Occipital lobe (tissue), 1 donor: ENCODE measurements at regions not wholly inside any gene's neighbourhood (a gene's known extent, or its start where the extent isn't known, plus 50 kb on each side); places are given as distances from the start of the nearest gene placed in this dataset.

ENCODE experiments used
- DNase-seq: peaks from one replicate; lab custom pipeline; 2025; lab: John Stamatoyannopoulos, UW

DNA sequence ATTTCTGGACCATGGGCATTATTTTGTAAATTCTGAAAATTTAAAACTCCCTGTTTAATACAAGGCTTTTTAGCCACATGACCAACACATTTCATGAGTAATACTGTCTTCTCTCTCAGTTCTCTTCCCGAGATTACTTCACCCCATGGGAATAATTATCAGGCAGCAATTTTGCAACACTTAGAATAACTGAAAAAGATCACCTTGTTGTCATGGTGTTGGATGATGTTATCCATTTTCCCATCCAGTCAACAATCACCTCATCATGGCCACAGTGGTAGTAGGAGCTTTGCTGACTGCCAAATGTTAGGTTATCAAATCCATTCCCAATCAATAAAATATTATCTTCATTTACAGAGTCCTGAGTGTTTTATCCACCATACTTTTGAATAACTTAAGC, 354.9 kb upstream of the ISL1 start:
- DNase-seq = no peak

DNA sequence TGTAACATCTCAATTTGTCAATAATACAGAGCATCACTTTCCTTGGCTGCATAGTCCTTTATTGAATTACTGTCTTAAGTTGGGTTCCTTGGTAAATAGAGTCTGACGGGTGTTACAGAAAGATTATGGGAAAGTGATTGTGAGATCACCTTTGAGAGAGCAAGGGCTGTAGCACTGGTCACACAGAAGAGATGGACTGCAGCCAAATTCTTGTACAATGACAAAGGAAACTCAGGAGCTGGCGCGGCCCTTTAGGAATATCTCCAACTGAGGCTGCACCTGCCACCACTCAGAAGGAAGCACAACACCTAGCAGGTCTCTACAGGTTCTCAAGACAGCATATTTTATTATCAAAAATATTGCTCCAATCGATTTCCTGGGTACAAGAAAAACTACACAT, 350.0 kb upstream of the ISL1 start:
- DNase-seq = no peak

DNA sequence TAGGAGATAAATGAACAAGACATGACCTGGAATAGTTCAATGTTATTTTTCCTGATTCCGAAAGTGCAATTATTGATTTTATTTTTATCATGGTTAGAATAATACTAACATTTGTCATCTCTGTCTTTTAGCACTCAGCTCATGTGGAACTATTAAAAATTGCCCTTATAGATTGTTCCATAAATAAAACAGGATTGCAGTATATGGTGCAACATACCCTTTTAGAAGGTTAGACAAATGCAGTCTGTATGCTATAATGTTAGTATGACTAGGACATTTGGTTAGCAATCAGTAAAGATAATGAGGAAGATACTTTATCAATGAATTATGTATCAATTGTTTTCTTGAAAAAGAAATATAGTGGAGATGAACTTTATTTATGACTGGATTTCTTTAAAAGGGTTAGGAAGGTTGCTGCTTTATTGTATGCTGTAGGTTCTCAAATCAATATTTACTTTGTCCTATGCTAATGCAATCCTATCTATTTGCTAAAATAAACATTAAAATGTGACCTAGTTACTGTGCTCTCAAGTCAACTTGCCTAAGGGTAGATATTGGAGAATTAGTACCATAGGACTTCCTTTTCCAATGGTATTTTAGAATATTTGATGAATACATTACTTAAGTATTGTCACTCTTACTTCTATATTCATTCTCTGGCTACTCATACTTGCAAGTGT, 348.9 kb upstream of the ISL1 start:
- no peak for DNase-seq

DNA sequence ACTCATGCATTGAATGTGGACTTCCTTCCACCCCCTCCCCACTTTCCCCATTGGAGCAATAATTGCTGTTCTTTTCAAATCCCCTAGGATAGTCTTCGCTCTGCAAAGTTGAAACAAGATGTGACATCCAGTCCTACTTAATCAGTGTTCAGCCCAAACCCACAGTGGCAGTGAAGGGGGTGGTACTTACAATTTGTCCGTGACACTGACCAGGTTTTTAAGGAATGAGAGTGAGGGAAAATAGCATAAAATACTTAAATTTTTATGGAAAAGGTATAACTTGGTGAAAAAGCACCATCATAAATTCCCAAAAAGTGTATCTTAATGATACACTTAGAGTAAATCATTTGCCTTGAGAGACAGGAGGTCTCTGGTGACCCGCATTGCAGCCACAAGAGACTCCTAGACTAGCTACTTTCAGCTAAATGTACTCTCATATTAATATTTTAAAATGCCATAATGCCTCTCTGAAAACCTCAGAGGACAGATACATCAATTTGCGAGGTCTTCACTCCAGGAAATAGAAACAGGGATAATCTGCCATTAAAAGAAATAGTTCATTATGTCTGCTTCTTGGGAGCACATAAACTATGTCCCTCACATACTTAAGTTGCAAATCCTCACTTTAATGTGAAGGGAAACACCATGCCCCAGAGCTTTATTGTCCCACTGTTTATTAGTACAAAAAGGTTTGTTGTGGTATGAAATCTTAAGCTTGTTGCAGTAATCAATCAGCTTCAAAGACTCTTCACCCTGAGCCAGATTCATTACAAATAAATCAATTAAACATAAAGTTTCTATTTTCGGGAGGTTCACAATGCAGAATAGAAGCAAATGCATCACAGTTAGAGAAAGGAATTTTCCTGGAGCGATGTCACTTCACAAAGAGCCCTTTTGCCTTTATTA, 343.6 kb upstream of the ISL1 start:
- no peak for DNase-seq

DNA sequence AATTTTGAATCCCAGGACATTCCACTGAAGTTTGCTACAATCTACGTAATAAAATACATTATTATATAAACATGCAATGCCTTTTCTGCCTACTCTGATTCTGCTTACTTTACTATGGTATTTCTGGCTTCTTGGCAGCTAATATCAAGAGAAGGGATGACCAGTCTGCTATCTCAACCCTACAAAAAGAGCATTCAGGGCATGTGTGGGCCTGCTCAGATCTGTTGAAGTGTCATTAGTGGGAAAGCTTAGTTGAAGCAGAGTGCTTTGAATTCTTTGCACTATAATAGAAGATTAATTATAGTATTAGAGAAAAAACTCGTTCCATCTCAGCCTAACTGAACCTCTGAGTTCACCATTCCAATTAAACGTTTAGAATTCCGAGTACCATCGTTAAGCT, 339.5 kb upstream of the ISL1 start:
- no peak for DNase-seq

DNA sequence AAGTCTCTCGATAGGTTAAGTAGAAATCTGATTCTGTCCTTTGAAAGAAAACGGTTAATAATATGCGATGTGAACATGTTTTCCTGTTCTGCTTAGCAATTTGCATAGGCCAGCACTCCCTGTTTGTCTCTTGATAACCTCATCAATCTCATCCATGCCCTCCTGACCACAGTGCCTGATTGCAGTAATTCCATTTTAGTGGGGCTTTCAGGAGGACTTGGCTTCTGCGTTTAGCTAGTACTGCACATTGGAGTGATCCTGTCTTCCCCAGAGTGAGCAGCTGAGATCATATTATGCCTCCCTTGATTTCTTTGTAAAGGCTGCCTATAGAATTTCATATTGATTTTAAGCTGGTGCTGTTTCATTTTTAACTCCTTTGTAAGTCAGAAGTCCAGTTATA, 335.9 kb upstream of the ISL1 start:
- DNase-seq = no peak

DNA sequence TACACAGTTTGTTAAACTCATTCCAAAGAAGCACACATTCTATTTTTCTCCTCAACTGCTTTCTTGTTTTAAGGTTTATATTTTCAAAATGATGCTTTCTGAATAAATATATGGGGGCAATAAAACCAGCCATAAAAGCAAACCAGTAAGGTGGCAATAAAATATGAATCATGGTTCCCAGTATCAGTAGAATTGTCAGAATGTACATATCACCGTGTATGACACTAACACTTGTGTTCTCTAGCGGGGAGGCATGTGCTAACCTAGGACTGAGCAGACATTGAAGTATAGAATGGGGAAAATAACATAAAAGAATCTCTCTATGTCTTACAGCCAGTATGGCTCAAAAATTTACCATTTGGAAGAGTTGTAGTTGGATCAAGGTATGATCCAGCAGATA, 329.9 kb upstream of the ISL1 start:
- no peak for DNase-seq

DNA sequence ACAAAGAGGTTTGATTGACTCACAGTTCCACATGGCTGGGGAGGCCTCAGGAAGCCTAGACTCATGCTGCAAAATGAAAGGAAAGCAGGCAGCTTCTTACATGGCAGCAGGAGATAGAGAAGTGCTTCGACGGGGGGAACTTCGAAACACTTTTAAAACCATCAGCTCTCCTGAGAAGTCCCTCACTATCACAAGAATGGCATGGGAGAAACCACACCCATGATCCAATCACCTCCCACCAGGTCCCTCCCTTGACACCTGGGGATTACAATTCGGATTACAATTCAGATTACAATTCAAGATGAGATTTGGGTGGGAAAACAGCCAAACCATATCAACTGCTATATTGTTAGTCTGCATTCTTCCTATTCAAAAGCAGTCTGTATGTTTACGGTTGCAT, 322.3 kb upstream of the ISL1 start:
- no peak for DNase-seq

DNA sequence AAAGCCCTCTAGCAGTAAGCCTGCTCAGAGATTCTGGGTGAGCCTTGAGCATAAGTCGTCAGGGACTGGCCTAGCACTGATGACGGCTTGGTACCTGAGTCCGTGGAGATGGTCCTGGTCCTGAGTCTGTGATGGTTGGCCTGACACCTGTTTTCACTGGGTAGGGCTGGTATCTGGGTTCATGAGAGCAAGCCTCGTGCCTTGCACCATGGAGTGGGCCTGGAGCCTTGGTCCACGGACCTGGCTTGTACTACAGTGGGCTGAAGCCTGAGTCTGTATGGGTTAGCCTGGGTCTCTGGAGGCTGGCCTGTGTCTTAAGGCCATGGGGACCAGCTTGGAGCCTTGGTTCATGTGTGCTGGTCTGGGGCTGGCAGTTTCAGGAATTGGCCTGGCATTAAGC, 310.3 kb upstream of the ISL1 start:
- DNase-seq = no peak

DNA sequence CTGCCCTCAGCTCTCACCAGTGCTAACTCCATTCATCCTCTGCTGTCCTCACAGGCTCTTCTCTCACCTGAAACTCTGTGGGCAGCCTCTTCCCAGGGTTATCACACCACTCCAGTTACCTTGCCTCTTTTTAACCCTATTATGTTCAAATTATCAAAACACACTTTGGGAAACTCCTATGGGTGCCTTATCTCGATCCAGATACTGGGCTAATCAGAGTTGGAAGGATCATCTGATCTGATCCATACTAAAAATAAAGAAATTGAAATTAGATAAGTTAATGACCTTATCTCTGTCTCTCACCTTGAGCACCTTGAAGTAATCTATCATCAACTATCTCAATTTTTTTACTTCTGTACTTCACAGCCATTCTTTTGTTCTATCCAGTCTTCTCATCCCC, 300.5 kb upstream of the ISL1 start:
- no peak for DNase-seq

DNA sequence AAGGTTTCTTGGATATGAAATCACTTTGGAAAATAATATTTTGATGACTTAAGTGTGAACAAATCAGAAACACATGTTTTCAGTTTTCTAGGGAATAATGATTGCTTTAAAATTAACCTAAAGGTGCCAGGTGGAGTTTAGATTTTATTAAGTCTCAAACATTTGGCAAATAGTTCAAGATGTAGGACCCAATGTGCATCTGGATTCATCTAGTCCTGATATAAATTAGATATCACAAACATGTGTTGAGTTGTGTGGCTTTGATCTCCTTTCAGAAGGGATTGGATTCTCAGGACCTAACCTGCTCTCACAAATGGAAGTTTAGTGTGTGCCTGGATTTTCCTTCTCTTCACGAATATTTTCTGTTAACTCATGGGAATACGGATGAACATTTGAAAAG, 291.4 kb upstream of the ISL1 start:
- no peak for DNase-seq

DNA sequence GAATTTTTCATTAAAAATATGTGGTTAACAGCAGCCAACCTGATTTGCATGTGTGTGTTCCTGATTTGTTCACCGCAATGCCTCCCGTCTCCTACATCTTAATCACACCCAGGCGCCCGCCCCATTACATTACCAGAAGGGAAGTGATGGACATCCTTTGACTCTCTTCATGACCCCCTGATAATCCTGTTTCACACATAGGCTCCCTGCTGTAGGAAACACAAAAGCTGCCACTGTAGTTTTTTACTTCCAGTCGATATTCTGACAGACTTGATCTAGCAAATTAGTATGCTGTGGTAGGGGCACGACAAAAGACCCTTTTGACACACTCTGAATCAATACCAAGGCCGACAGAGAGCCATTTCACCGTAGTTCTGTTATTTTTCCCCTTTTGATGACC, 287.8 kb upstream of the ISL1 start:
- no peak for DNase-seq

DNA sequence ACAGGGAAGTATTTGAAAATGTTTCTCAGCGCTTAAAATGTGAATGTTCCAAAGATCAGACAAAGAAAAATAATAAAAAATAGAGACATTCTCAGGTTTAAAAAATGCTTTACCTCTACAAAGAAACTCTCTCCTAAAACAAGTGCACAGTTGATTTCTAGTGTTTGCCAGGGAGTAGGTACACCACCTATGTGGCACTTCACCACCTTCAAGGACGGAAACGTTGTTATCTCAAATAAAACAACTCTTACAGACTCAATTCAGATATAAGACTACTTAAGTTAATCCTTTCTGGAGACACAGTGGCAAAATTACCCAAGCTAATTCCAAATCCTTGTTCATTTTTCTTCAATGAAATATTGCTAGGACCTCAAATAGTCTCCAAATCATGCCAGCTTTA, 286.4 kb upstream of the ISL1 start:
- no peak for DNase-seq

DNA sequence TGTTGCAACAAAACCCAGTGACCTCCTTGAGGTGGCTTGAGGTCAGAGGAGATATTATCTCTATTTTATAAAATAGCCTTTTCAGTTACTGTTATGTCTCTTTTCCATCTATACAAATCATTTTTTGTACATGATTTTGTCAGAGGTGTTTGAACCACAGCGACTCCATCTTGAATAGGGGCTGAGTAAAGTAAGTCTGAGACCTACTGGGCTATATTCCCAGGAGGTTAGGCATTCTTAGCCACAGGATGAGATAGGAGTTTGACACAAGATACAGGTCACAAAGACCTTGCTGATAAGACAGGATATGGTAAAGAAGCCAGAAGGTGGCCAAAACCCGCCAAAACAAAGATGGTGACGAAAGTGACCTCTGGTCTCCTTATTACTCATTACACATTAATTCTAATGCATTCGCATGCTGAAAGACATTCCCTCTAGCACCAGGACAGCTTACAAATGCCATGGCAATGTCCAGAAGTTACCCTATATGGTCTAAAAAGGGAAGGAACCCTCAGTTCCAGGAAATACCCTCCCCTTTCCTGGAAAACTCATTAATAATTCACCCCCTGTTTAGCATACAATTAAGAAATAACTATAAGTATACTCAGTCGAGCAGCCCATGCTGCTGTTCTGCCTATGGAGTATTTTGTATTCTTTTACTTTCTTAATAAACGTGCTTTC, 283.9 kb upstream of the ISL1 start:
- DNase-seq = no peak

DNA sequence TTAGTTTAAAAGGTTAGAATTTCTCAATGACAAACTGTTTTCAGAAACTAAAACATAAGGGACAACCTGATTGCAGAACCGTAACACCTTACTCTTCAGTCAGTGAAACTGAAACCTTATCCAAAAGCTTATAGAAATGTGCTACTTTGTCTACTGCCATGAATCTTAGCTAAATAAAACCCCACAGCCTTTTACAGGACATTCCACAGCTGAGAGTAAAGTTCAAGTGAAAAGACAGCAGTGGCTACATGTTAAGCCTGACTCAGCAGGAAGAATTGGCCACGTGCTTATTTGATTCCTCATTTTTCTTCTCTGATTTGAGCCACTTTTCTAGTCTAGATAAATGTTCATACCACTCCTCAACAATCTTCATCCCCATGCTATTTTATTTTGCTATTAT, 278.7 kb upstream of the ISL1 start:
- DNase-seq = no peak

DNA sequence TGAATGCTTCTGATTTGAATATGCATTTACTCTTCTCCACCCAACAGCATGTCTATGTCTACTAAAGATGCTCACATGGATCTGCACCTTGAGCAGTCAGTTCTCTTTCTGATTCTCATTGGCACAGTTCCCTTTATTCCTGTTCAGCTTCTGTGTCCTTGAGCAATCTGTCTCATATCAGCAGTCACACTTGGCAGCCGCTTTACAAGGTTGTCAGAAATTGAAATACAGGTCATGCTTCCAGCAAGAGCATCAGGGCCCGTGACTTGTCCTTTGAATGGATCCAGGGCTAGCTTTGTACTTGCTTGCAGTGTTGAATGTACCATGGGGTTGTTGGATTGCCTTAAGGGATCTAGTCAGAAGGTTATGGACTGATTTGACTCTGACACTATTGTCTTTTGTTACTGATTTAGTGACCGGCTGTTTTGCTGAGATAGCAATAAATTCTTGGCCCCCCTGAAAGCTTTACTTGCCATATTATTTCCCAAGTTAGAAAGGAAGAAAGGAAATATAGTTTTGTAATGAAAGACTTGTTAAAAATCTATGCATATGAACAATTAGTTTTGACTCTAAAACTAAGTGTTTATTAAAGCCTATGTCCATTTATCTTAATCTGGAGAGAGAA, 273.4 kb upstream of the ISL1 start:
- DNase-seq = no peak

DNA sequence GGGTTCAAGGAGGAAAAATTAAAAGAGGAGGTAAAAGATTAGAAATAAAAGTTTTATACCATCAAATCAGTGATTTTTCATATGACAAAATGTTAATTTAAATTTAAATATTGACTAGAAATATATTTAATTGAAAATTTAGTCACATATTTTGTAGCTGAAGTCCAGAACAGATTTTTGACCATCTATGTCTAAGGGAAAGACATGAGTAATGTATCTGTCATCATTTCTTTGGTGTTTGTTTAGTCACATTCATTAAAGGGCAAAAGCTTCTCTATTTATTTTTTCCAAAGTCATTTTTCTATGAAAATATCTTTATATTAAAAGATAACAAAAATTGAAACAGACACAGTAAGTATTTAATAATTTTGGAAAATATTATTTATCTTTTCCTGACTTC, 252.0 kb upstream of the ISL1 start:
- no peak for DNase-seq

DNA sequence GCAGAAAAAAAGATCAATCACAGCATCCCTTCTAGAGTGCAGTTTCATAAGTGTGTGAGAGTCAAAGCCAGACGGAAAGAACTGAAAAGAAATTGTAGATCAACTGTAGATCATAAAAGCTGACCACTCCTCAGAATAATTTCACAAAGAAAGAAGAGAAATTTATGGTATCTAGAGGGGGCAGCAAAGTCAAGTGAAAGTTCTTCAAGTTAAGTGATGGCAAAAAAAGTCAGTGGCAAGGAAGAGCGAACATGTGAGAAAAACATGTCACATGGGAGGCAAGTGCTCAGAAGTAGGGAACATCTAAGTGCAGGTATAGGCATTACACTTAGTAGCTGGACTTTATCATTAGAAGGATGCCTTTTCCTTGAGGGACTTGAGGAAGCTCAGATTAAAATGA, 245.1 kb upstream of the ISL1 start:
- DNase-seq = no peak

DNA sequence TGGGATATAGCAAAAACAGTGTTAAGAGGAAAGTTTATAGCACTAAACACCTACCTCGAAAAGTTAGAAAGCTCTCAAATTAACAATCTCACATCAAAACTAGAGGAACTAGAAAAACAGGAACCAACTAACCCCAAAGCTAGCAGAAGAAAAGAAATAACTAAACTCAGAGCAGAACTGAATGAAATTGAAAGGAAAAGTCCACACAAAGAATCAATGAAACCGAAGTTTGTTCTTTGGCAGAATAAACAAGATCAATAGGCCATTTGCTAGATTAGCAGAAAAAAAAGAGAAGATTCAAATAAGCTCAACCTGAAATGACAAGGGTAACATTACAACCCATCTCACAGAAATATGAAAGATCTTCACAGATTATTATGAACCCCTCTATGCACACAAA, 234.8 kb upstream of the ISL1 start:
- no peak for DNase-seq

DNA sequence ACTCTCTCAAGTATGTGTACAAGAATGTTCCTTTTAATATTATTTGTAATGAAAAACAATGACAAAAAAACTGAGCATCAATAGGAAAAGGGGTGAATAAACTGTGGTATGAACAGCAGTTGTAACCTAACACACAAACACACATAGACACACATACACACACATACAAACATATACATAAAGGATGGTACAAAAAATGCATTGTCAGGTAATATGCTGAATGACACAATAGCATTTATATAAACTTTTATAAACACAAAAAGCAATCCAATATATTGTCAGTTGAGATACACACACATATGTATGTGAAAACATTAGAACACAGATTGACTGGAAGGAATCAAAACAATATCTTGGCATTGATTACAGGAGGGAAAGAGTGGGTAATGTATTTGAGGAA, 227.0 kb upstream of the ISL1 start:
- no peak for DNase-seq

DNA sequence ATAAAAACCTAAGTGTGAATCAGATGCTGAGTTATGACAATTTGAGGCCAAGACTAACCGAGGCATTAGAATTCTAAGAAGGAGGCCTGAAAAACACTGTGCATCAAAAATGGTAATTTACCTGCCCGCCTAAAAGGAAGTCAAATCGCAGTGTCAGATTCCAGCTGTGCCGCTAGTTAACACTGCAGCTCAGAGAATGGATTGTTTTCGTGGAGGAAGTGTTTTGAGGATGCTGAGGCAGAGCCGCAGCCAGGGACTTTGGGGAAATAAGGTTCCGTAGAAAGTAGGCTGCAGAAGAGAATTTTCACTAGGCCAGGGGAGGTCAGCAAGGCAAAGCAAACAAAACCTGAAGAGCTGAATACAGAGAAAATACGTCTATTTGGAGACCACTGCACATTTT, 226.4 kb upstream of the ISL1 start:
- DNase-seq = no peak

DNA sequence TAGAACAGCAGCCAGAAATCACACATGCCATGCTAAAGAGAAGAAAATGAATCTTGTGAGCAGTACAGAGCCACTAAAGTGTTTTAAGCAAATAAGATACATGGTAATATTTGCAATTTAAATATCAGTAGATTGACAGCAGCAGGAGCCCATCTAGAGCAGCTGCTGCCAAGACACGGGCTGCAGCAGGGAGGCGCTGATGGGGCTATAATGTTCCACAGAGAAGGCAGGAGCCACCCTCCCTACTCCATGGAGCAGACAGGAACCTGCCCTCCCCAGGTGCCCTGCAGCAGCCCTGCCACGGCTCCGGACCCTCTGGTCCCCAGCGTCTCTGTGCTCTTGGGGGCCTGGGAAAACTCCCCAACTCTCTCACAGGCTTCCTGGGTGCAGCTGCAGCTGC, 224.1 kb upstream of the ISL1 start:
- DNase-seq = no peak
